GM13977 (cell line): ENCODE measurements at regions not wholly inside any gene's neighbourhood (a gene's known extent, or its start where the extent isn't known, plus 50 kb on each side); places are given as distances from the start of the nearest gene placed in this dataset.

Experiments
- DNase-seq: peaks from one replicate; pipeline ENCODE4 v3.0.0; 2012; ENCODE audit warnings: low spot score
- CTCF ChIP-seq: IDR thresholded peaks from 2 replicates; pipeline ENCODE4 v1.5.1; 2012; ENCODE audit warnings: mild to moderate bottlenecking, control low read depth; ENCODE audit not compliant: insufficient read depth; ENCODE audit errors: extremely low read depth, missing control alignments
- in situ Hi-C: fragments of 300-500 bp; cut with MboI; formaldehyde crosslinking; loops from one replicate; pipeline ENCODE4 v1.12.0; 2022; ENCODE audit warnings: low sequenced_read_pairs, low pct_unique_long_range_greater_than_20kb, mixed read lengths, inconsistent platforms; ENCODE audit not compliant: unreplicated experiment

- DNase-seq: no peak
- no peak for TF ChIP-seq CTCF
- in situ Hi-C loops: no loop called here
These were observed 150.3 kb downstream of the PIK3R1 start for GRCh38 chr5:68365889-68366288.

GRCh38 chr5:68367287-68367686 lies 151.7 kb downstream of the PIK3R1 start:
- DNase-seq: no peak
- in situ Hi-C loops: no loop called here

GRCh38 chr5:68367717-68368116 lies 152.2 kb downstream of the PIK3R1 start:
- in situ Hi-C loops: no loop called here
- DNase-seq: no peak
- TF ChIP-seq CTCF: no peak

More at GRCh38 chr5:68367287-68367686, 151.7 kb downstream of the PIK3R1 start:
- TF ChIP-seq CTCF: no peak

- TF ChIP-seq CTCF: no peak
- in situ Hi-C loops: no loop called here
- DNase-seq: no peak
These were observed 152.9 kb downstream of the PIK3R1 start for GRCh38 chr5:68368311-68369022.

GRCh38 chr5:68369023-68369359 lies 153.4 kb downstream of the PIK3R1 start:
- no peak for TF ChIP-seq CTCF

GRCh38 chr5:68369457-68370125 lies 154.0 kb downstream of the PIK3R1 start:
- in situ Hi-C loops: no loop called here
- no peak for DNase-seq

More at GRCh38 chr5:68369023-68369359, 153.4 kb downstream of the PIK3R1 start:
- no peak for DNase-seq
- in situ Hi-C loops: no loop called here

More at GRCh38 chr5:68369457-68370125, 154.0 kb downstream of the PIK3R1 start:
- TF ChIP-seq CTCF: no peak
